Choroid plexus epithelial cell (primary cell): ENCODE measurements at regions not wholly inside any gene's neighbourhood (a gene's known extent, or its start where the extent isn't known, plus 50 kb on each side); places are given as distances from the start of the nearest gene placed in this dataset.

Source experiments
- DNase-seq: peaks from one replicate; pipeline ENCODE4 v3.0.0-alpha.2; 2010; ENCODE audit warnings: low read depth
- H3K4me3 ChIP-seq: 2 replicates; pipeline ENCODE4 v1.5.1; 2011; ENCODE audit warnings: low read depth, mild to moderate bottlenecking, control low read depth, low read length, moderate library complexity
- CTCF ChIP-seq: conservative IDR thresholded peaks from 2 replicates; pipeline ENCODE4 v1.5.1; 2011; ENCODE audit warnings: low read depth, mild to moderate bottlenecking, control low read depth, inconsistent platforms, low read length, moderate library complexity

- TF ChIP-seq CTCF: no peak
- no peak for DNase-seq
- no peak overlapping the region for H3K4me3 ChIP-seq
Observed at GRCh38 chr1:18007391-18008041, 100.1 kb upstream of the IGSF21 start.

- DNase-seq: no peak
- TF ChIP-seq CTCF: no peak
- H3K4me3 ChIP-seq: no peak overlapping the region
Observed at GRCh38 chr1:18008081-18008480, 99.5 kb upstream of the IGSF21 start.

DNA sequence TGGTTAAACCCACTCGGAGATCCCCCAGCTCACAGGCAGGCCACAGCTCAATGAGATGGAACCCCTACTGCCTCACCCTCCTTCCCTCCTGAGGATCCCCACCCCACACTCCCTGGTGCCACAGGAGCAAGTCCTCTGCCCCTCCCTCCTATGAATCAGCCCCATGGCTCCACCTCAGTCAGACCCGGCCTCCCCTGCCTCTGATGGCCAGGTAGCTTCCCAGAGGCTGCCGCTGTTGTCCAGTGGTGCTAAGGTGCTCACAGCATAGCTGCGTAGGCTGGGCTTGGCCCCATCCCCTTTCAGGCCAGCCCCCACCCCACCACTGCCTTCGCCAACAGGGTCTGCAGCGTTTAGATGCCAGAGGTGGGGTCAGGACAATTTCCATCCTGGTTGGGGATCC, 98.5 kb upstream of the IGSF21 start:
- H3K4me3 ChIP-seq: no peak overlapping the region
- no peak for TF ChIP-seq CTCF
- no peak for DNase-seq

GRCh38 chr1:18009478-18009961, 98.1 kb upstream of the IGSF21 start:
- no peak for TF ChIP-seq CTCF
- no peak for DNase-seq
- no peak overlapping the region for H3K4me3 ChIP-seq

DNA sequence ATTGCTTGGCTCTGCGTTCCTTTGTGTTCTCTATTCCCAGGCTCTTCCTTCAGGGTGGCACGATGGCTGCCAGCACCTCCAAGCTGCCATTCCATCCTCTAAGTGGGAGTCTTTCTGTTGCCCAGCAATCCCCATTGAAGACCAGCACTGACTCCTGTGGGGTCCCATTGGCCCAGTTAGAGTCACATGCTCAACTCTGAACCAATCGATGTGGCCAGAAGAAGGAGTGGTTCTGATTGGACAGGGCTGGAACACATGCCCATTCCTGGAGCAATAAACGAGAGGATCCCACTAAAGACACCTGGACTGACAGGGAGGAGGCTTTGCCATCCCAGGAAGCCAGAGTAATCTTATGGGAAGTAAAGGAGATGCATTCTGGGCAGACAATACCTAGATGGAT, 97.2 kb upstream of the IGSF21 start:
- no peak overlapping the region for H3K4me3 ChIP-seq
- no peak for DNase-seq
- no peak for TF ChIP-seq CTCF

- no peak for TF ChIP-seq CTCF
- DNase-seq: no peak
- no peak overlapping the region for H3K4me3 ChIP-seq
Observed at GRCh38 chr1:18010945-18011344, 96.7 kb upstream of the IGSF21 start.

DNA sequence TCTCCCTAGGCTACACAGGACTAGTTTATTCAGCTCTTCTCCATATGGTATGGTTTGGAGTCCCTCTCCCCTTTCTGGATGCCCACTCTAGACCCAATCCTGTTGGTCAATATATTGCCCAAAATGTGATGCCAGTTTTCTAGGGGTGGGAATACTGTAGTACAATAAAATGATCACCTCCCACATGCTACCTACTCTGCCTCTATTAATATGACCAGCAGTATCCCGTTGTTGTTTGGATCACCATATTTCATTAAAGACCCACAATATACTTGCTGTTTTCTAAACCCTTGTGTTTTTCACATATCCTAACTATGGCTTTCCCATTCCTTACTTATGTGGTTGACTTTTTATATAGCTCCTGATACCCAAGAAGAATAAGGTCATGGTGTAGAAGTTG, 95.9 kb upstream of the IGSF21 start:
- DNase-seq: no peak
- no peak overlapping the region for H3K4me3 ChIP-seq
- TF ChIP-seq CTCF: no peak
